ENCODE measurements at regions not wholly inside any gene's neighbourhood (a gene's known extent, or its start where the extent isn't known, plus 50 kb on each side); places are given as distances from the start of the nearest gene placed in this dataset.
"Not testable (repeated sequence)": the region's sequence is repeated elsewhere in the genome, so short reads cannot be mapped to it uniquely, and the experiment has no call there.

DNA sequence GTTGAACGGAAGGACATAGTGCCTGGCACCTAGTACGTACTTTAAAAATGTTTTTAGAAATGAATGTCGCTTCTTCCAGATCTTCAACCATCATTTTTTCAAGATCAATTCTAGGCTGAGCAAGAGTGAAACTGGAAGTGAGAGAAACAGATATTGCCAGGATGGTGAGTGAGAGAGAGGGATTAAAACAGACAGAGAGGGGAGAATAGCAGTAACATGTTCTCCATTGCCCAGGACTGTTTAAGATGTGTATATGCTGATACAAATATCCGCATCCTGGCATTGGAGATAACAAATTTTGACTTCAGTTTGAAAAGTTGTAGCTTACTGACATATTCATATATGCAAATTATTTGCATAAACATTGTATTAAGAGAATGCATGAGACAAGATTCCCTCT lies 1156.1 kb downstream of the TBL1XR1 start:
- FAIRE-seq (no peak), DNase-seq (ENCODE audit: low read depth) (no peak)
- Histone ChIP-seq H3K36me3 (ENCODE audit: control insufficient read depth, insufficient read depth, low read length) (no peaks in the 10 kb centered on the region), H3K27me3 (ENCODE audit: control insufficient read depth, insufficient read depth, low read length) (no peaks in the 10 kb centered on the region), H3K4me3 (ENCODE audit: low read depth, low read length) (no peak overlapping the region)
- TF ChIP-seq, protein P1, sequence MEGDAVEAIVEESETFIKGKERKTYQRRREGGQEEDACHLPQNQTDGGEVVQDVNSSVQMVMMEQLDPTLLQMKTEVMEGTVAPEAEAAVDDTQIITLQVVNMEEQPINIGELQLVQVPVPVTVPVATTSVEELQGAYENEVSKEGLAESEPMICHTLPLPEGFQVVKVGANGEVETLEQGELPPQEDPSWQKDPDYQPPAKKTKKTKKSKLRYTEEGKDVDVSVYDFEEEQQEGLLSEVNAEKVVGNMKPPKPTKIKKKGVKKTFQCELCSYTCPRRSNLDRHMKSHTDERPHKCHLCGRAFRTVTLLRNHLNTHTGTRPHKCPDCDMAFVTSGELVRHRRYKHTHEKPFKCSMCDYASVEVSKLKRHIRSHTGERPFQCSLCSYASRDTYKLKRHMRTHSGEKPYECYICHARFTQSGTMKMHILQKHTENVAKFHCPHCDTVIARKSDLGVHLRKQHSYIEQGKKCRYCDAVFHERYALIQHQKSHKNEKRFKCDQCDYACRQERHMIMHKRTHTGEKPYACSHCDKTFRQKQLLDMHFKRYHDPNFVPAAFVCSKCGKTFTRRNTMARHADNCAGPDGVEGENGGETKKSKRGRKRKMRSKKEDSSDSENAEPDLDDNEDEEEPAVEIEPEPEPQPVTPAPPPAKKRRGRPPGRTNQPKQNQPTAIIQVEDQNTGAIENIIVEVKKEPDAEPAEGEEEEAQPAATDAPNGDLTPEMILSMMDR (IDR thresholded peaks at IDR 0.05; ENCODE audit: insufficient read depth, low read length, severe bottlenecking) = no peak

- no peak for FAIRE-seq
- TF ChIP-seq, protein P1 (IDR thresholded peaks at IDR 0.05; ENCODE audit: insufficient read depth, low read length, severe bottlenecking) = no peak
Measured at GRCh38 chr3:176037636-176038035, 1159.6 kb downstream of the TBL1XR1 start.

DNA sequence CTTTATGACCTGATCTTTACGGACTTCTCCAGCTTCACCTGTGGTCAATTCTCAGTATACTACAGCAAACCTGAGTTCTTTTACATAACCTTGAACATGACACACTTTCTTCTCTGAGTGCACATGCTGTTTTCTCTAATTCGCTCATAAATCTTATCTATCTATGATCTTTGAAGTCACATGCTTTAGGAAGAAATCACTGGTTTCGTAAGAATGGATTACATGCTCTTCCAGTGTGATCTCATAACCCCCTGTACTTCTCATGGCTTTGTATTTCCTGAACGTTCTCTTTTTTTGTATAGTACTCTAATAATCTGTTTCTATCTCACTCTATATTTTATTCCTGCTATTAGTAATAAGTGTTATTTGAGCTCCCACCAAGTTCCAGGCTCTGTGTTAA lies 1165.2 kb downstream of the TBL1XR1 start:
- FAIRE-seq = no peak
- DNase-seq (ENCODE audit: low read depth) = no peak

More at GRCh38 chr3:176037636-176038035, 1159.6 kb downstream of the TBL1XR1 start:
- Histone ChIP-seq H3K4me3 (ENCODE audit: low read depth, low read length) (no peak overlapping the region), H3K36me3 (ENCODE audit: control insufficient read depth, insufficient read depth, low read length) (no peaks in the 10 kb centered on the region), H3K27me3 (ENCODE audit: control insufficient read depth, insufficient read depth, low read length) (no peaks in the 10 kb centered on the region)
- no peak for DNase-seq (ENCODE audit: low read depth)

DNA sequence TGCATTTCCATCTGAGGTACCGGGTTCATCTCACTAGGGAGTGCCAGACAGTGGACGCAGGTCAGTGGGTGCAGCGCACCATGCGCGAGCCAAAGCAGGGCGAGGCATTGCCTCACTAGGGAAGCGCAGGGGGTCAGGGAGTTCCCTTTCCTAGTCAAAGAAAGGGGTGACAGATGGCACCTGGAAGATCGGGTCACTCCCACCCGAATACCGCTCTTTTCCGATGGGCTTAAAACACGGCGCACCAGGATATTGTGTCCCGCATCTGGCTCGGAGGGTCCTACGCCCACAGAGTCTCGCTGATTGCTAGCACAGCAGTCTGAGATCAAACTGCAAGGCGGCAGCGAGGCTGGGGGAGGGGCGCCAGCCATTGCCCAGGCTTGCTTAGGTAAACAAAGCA lies 1157.1 kb downstream of the NAALADL2 start:
- H3K36me3 ChIP-seq (ENCODE audit: control insufficient read depth, insufficient read depth, low read length); DNase-seq (ENCODE audit: low read depth); H3K4me3 ChIP-seq (ENCODE audit: low read depth, low read length); FAIRE-seq; H3K27me3 ChIP-seq (ENCODE audit: control insufficient read depth, insufficient read depth, low read length): not testable (repeated sequence)

More for the DNA sequence above, 1165.2 kb downstream of the TBL1XR1 start:
- TF ChIP-seq, protein P1 (IDR thresholded peaks at IDR 0.05; ENCODE audit: insufficient read depth, low read length, severe bottlenecking) = no peak
- no peaks in the 10 kb centered on the region for H3K27me3 ChIP-seq (ENCODE audit: control insufficient read depth, insufficient read depth, low read length)
- H3K36me3 ChIP-seq (ENCODE audit: control insufficient read depth, insufficient read depth, low read length) = no peaks in the 10 kb centered on the region
- H3K4me3 ChIP-seq (ENCODE audit: low read depth, low read length) = no peak overlapping the region

GRCh38 chr3:176015228-176015627 lies 1156.1 kb downstream of the NAALADL2 start:
- DNase-seq (ENCODE audit: low read depth); H3K36me3 ChIP-seq (ENCODE audit: control insufficient read depth, insufficient read depth, low read length); FAIRE-seq; H3K27me3 ChIP-seq (ENCODE audit: control insufficient read depth, insufficient read depth, low read length); H3K4me3 ChIP-seq (ENCODE audit: low read depth, low read length): not testable (repeated sequence)

DNA sequence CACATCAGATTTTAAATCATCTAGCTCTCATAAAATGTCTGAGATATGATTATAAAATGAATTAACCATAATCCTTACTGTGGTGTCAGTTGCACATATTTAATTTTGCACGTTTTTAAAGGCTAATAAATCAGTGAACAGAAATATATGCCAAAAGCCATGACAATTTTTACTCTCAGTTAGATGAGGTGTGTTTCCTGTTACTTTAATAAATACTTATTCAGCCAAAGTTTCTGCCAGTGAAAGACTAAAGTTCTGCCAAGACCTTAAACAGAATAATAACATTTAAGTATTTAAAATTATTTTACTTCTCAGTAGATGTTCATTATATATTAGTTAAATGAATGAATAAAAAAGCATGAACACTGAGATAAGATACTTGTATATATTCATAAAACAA lies 1150.1 kb downstream of the NAALADL2 start:
- H3K4me3 ChIP-seq (ENCODE audit: low read depth, low read length) = no peak overlapping the region
- H3K36me3 ChIP-seq (ENCODE audit: control insufficient read depth, insufficient read depth, low read length) = no peaks in the 10 kb centered on the region
- TF ChIP-seq, protein P1 (IDR thresholded peaks at IDR 0.05; ENCODE audit: insufficient read depth, low read length, severe bottlenecking) = no peak
- no peaks in the 10 kb centered on the region for H3K27me3 ChIP-seq (ENCODE audit: control insufficient read depth, insufficient read depth, low read length)
- DNase-seq (ENCODE audit: low read depth) (no peak), FAIRE-seq (no peak)

- no peak for DNase-seq (ENCODE audit: low read depth)
- FAIRE-seq = no peak
- TF ChIP-seq, protein P1 (IDR thresholded peaks at IDR 0.05; ENCODE audit: insufficient read depth, low read length, severe bottlenecking) = no peak
- Histone ChIP-seq H3K27me3 (ENCODE audit: control insufficient read depth, insufficient read depth, low read length) (no peaks in the 10 kb centered on the region), H3K36me3 (ENCODE audit: control insufficient read depth, insufficient read depth, low read length) (no peaks in the 10 kb centered on the region), H3K4me3 (ENCODE audit: low read depth, low read length) (no peak overlapping the region)
Measured at GRCh38 chr3:176005564-176005963, 1146.4 kb downstream of the NAALADL2 start.

Data from bronchial epithelial cell (primary cell).